Right kidney (tissue), 1 donor: ENCODE measurements at regions not wholly inside any gene's neighbourhood (a gene's known extent, or its start where the extent isn't known, plus 50 kb on each side); places are given as distances from the start of the nearest gene placed in this dataset.
A peak's percentile ranks its signal among the peaks of the same experiment; 100 is the strongest.

ENCODE experiments used
- DNase-seq: peaks from one replicate; pipeline ENCODE4 v3.0.0-alpha.2; 2016

- DNase-seq: no peak
Observed at GRCh38 chr4:181944527-181944926, 298.7 kb upstream of the TENM3 start.

- DNase-seq: no peak
Observed at GRCh38 chr4:181946902-181947301, 296.3 kb upstream of the TENM3 start.

- no peak for DNase-seq
Observed at GRCh38 chr4:181948839-181949382, 294.3 kb upstream of the TENM3 start.

- no peak for DNase-seq
Observed at GRCh38 chr4:181949704-181950312, 293.4 kb upstream of the TENM3 start.

DNA sequence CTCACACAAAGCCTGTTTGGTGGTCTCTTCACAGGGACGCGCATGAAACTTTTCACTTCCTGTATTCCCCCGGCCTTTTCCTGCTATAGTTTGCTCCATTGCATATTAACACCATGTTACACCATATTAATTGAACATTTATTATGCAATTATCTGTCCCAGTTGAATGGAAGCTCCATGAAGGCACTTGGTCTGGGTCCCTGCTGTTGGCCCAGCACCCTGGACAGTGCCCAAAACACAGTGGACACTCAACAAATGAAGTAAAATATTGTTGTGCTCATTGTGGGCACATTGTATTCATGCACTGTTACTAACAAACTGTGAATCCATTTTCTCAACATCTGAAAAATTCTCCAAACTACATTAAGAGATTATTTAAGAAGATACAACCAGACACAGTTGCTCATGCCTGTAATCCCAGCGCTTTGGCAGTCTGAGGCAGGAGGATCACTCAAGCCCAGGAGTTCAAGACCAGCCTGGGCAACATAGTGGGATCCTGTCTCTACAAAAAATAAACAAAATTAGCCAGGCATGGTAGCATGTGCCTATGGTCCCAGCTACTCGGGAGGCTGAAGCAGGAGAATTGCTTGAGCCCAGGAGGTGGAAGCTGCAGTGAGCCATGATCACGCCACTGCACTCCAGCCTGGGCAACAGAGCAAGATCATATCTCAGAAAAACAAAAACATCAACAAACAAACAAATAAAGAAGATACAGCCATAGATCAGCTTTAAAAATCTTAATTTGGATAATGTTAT, 292.7 kb upstream of the TENM3 start:
- DNase-seq: no peak

DNA sequence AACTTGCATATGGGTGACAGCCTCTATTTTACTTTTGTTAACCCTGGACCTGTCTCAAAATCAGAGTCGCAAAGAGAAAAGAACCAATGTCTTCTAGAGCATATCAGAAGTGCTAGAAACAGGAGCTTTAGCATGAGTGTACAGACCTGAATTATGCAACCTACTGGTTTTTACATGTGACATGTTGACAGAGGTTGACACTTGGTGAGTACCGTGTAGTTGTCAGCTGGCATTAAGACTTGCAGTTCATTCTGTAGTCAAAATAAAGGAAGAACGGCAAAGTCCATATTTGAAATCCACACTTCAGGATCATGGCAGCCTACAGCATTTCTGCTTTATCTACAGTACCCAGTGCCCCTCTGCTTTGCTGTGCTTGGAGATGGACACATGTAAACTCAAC, 291.9 kb upstream of the TENM3 start:
- DNase-seq: no peak

DNA sequence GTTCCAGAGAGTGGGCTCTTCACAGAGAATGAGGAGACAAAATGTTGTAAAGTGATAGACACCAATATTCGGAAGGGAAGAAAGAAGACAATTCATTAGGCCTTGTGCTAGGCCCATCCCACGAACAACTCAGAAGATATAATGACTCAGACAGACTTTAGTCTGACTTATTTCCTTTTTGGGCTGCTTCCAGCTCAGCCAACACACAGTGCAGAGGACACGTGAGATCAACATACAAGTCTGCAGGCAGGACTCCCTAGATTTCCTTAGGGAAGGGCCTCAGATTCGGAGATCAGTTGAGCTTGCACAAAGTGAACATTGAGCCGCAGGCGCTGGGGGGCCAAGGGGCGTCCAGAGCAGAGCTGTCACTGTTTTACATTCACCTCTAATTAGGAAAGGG, 290.7 kb upstream of the TENM3 start:
- DNase-seq: peak; percentile 13

DNA sequence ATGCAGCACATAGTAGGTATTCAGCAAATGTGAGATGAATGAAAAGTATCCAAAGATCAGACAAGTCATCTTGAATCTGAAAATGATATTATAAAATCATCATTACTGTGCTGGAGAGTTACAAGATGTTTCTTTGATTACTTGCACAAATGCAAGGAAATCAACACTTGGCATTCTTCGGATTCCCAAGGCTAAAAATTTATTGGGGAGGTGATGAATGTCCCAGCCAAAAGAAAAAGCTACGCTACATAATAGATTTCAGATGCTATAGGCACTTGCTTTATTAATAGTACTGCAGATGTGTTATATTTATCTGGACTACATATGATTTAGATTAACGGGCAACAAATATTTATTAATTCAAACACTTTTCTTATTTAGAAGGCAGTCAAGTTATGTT, 286.7 kb upstream of the TENM3 start:
- DNase-seq: no peak

DNA sequence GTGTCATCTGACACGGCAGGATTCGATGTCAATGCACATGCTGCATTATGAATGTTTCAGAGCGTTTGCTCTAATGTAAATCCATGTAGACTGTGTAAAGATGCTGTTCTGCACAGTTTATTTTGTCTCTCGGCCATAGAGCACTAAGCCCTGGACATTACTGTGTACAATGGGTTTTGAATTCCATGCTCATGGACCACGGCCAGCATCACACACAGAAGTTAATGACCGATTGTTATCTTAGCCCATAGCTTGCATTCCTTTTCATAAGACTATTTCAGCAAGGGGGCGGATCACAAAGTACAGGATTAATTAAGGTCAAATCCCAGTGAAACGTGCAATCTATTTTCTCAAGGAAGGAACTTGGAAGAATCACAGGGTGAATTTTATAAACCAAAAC, 286.1 kb upstream of the TENM3 start:
- peak; percentile 31 for DNase-seq

GRCh38 chr4:181958446-181958845, 284.8 kb upstream of the TENM3 start:
- DNase-seq: no peak

- no peak for DNase-seq
Observed at GRCh38 chr4:181959121-181959520, 284.1 kb upstream of the TENM3 start.

GRCh38 chr4:181960384-181960783, 282.8 kb upstream of the TENM3 start:
- DNase-seq: no peak

DNA sequence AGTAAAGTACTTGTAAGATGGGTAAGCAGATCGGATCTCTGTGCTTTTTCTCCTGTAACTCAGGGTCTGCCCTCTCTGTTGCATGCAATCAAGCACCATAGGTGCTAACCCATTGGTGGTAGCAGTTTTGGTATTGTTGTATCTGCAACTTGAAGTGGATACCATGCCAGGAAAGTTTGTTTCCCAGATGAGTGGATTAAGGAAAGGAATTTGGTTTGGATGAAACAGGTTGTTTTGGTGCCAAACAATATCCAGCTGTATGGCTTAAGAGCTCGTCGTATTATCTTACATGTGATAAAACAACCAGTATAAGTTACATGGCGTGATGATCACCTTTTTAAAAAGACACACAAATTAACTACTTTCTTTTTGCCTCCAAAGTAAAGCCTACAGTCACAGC, 280.9 kb upstream of the TENM3 start:
- no peak for DNase-seq

GRCh38 chr4:181964731-181965130, 278.5 kb upstream of the TENM3 start:
- no peak for DNase-seq

GRCh38 chr4:181966104-181966551, 277.1 kb upstream of the TENM3 start:
- no peak for DNase-seq

DNA sequence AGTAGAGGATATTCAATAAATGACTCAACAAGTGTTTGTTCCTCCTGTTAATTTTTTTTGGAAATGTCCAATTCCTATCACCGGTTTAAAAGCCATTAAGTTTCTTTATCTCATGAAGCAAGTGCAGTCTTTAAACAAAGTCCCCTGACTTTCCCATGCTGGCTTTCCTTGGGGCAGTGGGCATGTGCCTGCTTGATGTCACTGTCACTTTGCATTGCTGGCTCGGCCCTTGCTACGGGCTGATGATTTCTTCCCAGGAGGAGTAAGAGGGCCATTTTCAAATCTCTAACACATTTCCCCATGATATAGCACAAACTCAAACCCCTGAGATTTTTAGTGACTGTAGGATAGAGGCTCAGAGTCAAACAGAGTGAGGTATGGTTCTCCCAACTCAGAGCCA, 275.8 kb upstream of the TENM3 start:
- DNase-seq: no peak

DNA sequence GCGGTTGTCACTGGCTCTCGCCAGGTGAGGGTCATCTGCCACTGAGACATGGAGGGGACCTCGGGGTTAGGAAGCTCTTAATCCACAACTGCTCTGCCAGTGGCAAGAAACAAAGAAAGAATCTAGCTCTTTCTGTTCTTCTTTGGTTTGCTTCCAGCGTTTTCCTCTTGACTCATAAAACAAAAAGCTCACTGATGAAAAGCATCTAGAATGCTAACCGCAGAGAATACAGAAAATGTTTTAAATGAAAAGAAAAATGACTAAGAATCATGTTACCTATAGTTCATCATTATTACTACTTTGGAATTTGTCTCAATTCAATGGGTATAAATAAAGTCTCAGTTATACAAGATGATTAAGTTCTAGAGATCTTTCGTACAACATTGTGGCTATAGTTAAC, 274.8 kb upstream of the TENM3 start:
- no peak for DNase-seq

DNA sequence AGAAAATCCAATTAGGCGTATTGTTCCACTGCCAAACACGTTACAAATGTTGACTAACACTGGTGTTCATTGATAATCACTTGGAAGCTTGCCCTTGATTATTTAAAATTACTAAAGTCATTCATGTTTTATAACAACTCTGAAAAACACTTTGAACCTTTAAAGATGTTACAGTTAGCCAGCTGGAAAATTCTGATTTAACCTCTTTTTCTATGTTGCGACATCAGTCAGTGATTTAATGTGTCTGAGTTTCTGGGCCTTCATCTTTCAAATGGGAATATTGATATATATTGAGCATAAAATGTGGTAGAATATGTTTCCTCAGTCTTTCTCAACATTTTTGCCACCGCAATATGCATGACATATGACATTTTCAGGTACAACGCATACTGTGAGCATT, 274.1 kb upstream of the TENM3 start:
- DNase-seq: no peak

DNA sequence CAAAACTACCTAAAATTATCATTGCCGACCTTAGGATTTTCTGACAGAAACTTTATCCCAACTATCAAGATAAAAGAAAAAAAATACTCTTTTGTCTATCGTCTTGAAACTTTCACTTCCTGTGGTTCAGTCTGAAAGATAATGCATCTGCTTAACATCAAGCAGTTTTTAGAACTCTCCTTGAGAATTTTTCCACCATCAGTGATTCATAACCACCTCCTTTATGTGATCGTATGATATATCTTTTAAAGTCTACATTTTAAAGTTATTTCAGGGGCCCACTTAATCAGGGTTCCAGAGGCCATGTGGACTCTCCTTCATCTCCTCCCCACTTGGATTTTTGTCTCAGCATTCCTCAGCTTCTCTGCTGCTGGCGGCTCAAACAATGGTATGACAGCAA, 272.8 kb upstream of the TENM3 start:
- DNase-seq: no peak

GRCh38 chr4:181971411-181971810, 271.8 kb upstream of the TENM3 start:
- no peak for DNase-seq

- DNase-seq: no peak
Observed at GRCh38 chr4:181971973-181972372, 271.2 kb upstream of the TENM3 start.

- DNase-seq: no peak
Observed at GRCh38 chr4:181976764-181977163, 266.4 kb upstream of the TENM3 start.

DNA sequence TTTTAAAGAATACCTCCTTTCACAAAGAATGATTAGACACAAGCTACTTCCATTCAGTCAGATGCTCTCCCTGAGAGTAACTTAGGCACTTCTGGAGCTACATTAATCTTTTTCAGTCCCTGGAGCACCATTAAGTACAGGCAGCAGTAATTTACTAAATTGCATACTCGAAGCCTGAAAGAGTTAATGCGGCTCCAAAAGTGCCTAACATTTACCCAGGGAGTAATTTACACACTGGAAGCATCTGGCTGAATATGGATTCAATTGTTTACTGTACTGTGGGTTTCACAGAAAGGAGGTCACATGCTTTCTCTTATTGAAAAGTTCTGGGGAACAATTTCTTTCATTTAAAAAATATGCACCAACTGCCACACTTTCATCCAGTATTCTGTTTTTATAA, 260.8 kb upstream of the TENM3 start:
- DNase-seq: no peak

DNA sequence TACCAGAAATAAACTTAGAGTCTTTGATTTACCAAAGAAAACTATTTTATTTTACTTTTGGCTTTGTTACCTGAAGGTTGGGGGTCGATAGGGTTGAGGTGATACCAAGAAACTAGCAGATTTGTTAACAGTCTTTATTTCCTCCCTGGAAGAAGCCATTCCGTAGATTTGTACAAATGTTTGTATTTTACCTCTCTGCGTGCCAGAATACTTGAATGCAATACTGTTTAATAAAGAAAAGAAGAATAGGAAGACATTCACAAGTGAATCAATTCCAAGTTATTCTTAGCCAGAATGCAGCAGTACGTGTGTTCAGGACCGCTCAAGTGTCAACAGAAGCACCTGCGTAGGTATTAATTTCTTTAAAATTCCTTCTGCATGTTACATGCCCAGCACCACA, 260.3 kb upstream of the TENM3 start:
- no peak for DNase-seq
